ENCODE measurements at regions not wholly inside any gene's neighbourhood (a gene's known extent, or its start where the extent isn't known, plus 50 kb on each side); places are given as distances from the start of the nearest gene placed in this dataset.

GRCh38 chr12:22740656-22741355 is 115.8 kb downstream of the ETNK1 start:
- no peak for DNase-seq

GRCh38 chr12:22743700-22744099 is 118.7 kb downstream of the ETNK1 start:
- DNase-seq: no peak

GRCh38 chr12:22744197-22744596 is 119.2 kb downstream of the ETNK1 start:
- no peak for DNase-seq

DNA sequence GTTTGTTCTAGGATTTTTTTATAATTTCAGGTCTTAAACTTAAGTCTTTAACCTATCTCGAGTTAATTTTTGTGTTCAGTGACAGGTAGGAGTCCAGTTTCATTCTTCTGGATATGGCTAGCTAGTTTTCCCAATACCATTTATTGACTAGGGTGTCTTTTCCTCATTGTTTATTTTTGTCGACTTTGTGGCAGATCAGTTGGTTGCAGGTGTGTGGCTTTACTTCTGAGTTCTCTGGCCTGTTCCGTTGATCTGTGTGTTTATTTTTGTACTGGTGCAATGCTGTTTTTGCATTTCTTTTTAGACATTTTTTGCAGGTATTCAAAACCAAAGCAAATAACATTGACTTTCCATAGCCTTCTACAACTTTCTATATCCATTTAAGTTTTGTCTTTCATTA is 121.7 kb downstream of the ETNK1 start:
- no peak for DNase-seq

DNA sequence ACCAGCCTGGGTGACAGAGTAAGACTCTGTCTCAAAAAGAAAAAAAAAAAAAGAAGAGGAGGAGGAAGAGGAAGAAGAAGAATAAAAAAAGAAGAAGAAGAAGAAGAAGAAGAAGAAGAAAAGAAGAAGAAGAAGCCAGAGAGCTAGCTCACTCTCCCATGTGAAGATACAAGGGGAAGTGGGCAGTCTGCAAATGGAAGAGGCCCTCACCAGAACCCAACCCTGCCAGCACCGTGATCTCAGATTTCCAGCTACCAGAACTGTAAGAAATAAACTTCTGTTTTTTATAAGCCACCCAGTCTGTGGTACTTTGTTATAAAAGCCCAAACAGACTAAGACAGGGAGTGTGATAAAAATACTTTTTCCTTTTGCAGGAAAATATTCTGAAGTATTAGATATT is 130.7 kb downstream of the ETNK1 start:
- peak; percentile 20 for DNase-seq

DNA sequence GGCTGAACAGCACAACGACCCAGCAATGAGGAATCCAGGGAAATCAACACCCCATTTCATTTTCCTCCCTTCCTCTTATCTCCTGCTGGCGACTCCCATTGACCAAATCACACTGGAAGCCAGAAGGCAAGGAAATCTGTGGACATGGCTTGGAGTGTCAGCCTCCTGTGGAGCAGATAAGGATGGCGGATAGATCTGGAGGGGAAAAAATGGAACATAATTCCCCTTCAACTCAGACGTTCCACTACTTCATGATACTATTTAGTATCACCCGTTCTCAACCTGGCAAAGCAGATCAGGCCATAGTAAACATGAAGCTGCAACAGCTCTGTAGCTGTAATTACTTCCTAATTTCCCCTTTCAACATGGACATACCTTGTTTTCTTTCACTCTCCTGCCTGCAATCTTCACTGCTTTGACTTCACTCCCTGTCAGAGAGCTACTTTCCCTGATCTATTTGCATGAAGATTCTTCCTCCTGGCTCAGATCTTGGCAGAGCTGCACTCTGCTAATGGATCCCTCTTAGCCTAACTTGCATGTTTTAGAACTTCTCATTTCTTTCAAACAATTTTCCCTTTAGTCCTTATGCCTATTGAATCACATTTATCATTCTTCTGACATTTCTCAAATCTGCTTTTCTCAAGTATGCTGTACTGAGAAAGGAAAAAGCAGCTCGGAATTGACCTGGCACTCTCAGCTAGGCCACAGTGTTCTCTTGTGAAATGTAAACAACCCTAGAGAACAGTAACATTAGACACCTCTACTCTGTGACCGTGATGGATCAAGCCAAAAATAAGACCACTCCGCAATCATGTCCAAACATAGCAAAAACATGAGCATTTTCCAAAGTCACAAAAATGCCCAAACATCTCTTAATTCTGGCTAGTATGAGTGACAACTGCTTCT is 135.1 kb downstream of the ETNK1 start:
- DNase-seq: no peak

- DNase-seq: no peak
Observed at GRCh38 chr12:22765421-22766130, 140.6 kb downstream of the ETNK1 start.

- DNase-seq: no peak
Observed at GRCh38 chr12:22766911-22767420, 142.0 kb downstream of the ETNK1 start.

DNA sequence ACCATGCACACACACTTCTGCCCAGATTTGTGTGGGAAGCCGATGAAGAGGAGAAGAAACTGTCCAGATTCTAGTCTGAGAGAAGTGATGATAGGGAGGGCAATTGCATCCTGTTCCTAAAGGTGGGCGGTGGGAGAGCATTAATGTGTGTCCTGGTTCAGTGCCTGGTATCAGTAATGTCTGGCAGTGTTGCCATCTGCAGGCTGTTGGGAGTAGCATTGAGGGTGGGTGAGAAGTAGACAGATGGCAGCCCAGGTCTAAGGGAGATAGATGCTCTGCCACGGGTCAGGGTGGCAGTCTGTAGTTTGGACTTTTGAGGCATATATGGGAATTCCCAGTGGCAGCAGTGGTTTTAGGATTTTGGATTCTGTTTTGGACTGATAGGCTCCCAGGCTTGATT is 156.4 kb downstream of the ETNK1 start:
- no peak for DNase-seq

GRCh38 chr12:22787557-22787956 is 162.6 kb downstream of the ETNK1 start:
- no peak for DNase-seq

- no peak for DNase-seq
Observed at GRCh38 chr12:22788913-22789312, 163.9 kb downstream of the ETNK1 start.

DNA sequence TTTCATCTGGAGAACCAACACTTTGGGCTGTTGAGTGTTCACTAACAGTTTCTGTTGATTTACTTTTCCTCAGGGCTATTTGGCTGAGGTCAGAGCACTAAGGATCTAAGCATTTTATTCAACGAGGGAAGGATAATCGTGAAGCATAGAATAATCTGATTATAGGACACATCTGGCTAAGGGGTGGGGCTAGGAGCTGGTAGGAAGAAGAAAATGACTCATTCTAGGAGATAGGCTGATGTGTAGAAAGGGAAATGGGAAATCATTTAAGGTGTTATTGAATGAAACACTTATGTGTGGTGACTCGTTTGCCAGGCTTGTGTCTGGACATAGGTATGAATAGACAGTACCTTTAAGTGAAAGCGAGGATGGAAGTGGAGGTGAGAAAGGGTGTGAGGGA is 167.2 kb downstream of the ETNK1 start:
- no peak for DNase-seq

DNA sequence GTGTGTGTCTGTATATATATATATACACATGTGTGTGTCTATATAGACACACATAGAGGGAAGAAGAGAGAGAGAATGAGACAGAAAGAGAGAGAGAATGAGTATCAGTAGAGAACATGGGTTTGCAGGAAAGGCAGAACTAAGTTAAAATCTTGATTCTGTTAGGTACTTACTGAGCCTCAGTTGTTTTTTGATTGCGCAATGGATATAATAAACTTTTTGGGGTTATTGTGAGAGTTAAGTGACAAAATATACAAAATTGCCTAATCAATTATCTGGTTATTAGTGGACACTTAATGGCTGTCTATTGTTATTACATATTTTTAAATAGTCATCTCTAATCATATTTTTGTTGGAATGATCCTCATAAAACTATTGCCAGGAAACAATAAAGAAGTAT is 169.0 kb downstream of the ETNK1 start:
- no peak for DNase-seq

DNA sequence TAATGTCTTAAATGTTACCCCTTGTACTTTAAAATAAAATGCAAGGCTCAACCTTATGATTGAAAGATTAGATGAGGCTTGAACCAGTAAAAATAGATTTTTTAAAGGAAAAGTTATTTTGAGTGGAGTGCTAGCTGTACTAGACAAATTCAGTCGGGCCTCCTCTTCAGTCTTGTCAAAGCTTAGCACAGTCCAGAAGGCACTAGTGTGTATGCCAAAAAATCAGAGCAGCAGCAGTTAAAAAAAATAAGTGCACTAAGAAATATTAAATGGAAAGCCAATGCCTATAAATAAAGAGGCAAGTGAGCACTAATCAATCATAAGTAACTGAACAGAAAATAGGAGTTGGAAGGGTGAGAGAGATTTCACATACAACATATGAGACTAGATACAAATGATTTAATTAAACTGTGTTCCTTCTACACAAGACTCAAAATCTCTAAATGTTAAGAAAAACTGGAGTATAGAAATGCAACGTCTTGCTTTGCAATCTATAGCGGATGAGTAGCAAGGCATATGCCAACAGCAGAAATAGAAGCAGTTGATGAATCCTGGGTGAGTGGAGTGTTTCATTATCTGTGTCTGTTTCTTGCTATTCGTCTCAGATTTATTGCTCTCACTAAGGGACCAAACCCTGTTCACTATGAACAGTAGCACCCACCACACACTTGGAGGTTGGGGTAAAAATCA is 172.1 kb downstream of the ETNK1 start:
- no peak for DNase-seq

GRCh38 chr12:22797701-22798100 is 172.7 kb downstream of the ETNK1 start:
- DNase-seq: peak; percentile 7

DNA sequence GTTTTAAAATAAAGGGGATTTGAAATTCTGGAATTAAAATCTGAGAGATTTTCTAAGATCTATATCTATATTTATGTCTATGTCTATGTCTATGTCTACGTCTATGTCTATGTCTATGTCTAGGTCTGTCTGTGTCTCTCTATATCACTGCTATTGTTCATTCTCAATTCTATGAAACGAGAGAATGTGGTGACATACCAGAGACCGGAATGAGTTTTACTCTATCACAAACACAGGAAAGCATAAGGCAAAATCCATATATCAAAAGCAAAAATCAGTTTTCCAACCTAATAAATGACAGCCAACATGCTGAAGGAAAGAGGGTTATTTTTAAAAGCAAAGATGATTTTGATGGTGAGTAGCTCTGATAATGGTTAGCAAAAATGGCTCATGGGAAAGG is 173.1 kb downstream of the ETNK1 start:
- no peak for DNase-seq

DNA sequence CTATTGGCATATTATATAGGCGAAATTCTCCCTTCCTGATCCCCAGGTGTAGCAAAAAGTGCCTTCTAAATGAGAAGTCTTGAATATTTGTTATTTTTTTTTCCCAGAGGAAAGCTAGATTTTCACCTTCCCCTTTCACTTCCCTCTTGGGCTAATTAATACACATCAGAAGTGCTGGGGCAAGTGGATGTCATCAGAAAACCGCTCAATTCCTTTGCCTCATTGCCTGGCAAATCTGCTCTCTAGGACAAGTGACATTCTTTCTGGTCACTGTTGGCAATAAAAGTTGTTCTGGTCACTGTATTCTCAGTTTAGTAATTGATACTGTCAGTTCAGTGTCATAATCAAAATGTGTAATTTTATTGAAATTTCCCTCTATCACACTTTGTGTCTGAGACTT is 174.5 kb downstream of the ETNK1 start:
- no peak for DNase-seq

- DNase-seq: no peak
Observed at GRCh38 chr12:22800332-22800731, 175.4 kb downstream of the ETNK1 start.

DNA sequence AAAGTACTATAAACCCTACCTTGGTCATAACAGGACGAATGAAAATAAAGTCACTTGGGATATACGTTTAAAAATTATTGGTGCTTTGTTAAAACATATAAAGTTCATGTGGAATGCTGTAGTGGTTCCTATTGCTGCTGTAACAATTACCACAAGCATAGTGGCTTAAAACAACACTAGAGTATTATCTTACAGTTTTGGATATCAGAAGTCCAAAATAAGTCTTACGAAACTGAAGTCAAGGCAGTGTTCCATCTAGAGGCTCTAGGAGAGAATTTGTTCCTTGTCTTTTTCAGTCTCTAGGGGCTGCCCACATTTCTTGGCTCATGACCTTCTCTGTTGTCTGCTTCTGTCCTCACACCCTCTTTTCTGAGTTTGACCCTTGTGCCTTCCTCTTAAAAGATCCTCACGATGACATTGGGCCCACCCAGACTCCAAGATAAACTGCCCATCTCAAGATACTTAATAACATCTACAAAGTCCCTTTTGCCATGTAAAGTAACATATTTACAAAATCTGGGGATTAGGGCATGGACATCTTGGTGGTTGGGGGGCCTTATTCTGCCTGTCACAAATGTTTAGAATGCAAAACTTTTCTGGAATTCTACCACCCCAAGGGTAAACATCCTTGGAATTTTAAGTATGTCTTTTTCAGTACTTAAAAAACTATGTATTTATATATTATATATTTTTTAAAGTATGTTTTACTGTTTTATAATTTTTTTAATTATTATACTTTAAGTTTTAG is 178.1 kb downstream of the ETNK1 start:
- no peak for DNase-seq

DNA sequence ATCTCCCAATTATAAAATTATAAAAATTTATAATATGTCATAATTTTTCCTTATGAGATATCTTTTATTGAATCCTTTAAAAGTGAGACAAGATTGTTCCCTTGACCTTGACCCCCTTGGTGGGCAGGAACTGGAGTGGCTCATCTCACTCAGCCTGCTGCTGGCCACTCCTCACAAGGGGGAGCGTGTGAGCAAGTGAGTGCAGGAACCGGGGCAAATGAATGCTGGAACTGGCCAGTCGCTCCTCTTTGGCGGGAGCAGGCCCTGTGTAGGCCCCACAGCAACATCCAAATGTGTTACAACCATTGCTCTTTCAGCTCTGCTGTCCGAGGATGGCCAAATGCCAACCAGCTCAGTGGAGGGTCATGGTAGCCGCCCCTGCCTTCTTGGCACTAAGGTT is 178.8 kb downstream of the ETNK1 start:
- no peak for DNase-seq

- no peak for DNase-seq
Observed at GRCh38 chr12:22808860-22809259, 183.9 kb downstream of the ETNK1 start.

- no peak for DNase-seq
Observed at GRCh38 chr12:22810036-22810435, 185.1 kb downstream of the ETNK1 start.

All from hematopoietic multipotent progenitor cell treated with erythropoietin and hydrocortisone succinate and interleukin-3 and kit ligand, for 4 days (in vitro differentiated cells).